NOMO-1 treated with dmso at 0.1 percent for 144 hours (cell line): ENCODE measurements at regions not wholly inside any gene's neighbourhood (a gene's known extent, or its start where the extent isn't known, plus 50 kb on each side); places are given as distances from the start of the nearest gene placed in this dataset.
"Not testable (repeated sequence)": the region's sequence is repeated elsewhere in the genome, so short reads cannot be mapped to it uniquely, and the experiment has no call there.

Experiments used
- DNase-seq: peaks from one replicate; lab custom pipeline; 2025; ENCODE audit not compliant: unreplicated experiment; lab: John Stamatoyannopoulos, UW

DNA sequence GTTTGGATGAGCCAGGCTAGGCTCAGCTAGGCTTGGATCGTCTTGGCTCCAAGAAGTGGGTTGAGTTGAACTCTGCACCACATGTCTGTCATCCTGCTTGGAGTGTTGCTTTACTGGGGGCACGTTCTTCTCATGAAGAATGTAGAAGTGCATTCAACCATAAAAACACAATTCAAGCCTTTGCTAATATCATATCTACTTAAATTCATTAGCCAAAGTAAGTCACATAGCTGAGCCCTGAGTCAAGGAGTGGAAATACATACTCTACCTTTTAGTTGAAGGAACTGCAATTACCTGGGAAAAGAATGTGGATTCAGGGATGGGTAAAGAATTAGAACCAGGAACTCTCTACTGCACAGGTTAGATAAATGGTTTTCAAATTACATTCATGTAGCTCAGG lies 360.4 kb upstream of the KCNH7 start:
- DNase-seq = no peak

GRCh38 chr2:163198007-163198406 lies 359.4 kb upstream of the KCNH7 start:
- no peak for DNase-seq

DNA sequence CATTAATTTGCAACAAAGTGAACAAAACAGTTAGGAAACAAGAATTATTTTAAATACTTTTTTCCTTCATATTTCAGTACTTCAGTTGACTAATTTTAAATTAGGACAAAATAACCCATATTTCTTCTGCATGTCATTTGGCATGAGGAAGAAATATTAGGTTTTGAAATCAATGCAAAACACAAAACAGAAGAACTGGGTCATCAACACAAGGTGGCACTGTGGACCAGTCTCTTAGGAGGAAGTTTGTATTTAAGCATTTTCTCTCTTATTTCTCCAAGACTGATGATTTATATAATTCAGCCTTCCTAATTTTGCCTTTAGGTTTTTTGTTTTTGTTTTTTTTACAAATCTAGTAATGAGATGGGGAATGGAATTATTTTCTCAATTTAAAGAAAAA lies 352.8 kb upstream of the KCNH7 start:
- DNase-seq = no peak

DNA sequence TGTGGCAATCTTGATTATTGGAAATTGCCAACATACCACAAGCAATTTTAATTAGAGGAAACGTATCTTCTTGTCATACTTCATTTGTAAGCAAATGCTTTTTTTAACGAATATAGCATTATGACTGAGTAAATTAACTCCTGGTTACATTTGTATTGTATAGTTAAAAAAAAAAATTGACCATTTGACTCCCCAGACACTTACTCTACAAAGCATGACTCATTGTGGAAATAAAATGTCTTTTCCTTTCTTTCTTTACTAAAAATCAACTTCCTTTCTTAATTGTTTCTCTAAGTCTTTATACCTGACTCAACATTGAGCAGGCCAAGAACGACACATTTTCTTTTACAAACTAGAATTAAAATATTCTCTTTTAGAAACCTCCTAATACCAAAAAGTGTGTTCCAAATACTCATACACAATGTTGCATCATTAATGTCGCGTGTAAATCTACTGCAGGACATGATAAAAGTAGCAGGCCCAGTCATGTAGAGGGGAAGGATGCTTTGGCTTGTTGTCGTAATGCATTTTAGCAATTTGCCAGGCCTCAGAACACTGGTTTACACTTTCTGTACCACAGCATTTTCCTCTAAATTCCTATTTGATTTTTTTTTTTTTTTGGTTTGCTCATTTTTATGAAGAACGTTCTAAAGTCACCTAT lies 349.6 kb upstream of the KCNH7 start:
- DNase-seq = no peak

- no peak for DNase-seq
Observed at GRCh38 chr2:163187119-163187518, 348.6 kb upstream of the KCNH7 start.

GRCh38 chr2:163185160-163185559 lies 346.6 kb upstream of the KCNH7 start:
- DNase-seq = no peak

DNA sequence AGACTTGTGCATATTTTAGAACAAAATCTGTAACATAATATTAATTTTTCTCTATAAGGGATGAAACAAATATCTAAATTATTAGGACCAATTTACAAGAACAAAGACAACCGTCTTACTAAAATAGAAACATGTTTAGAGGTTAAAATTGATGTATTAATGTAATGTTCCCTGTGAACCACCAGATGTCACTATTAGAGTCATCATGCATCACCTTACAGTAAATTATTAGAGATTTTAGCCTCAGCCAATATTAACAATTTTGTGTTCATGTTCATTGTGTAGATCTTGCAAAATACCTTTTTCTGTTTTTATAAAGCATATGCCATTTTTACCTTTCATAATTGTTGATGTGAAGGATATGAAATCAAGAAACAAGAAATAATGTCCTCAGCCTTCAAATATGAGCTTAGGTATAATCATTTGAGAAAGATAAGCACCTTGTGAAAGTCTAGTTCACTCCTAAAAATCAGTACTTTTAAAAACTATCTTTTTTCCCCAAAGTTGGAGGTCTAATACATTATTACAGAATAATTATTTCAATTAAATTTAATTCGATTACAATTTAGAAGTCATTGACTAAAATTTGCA lies 344.3 kb upstream of the KCNH7 start:
- DNase-seq = no peak

GRCh38 chr2:163177592-163177991 lies 339.0 kb upstream of the KCNH7 start:
- no peak for DNase-seq

GRCh38 chr2:163175294-163175693 lies 336.7 kb upstream of the KCNH7 start:
- DNase-seq = no peak

- DNase-seq = no peak
Observed at GRCh38 chr2:163173591-163173990, 335.0 kb upstream of the KCNH7 start.

GRCh38 chr2:163171786-163172530 lies 333.4 kb upstream of the KCNH7 start:
- DNase-seq = no peak

DNA sequence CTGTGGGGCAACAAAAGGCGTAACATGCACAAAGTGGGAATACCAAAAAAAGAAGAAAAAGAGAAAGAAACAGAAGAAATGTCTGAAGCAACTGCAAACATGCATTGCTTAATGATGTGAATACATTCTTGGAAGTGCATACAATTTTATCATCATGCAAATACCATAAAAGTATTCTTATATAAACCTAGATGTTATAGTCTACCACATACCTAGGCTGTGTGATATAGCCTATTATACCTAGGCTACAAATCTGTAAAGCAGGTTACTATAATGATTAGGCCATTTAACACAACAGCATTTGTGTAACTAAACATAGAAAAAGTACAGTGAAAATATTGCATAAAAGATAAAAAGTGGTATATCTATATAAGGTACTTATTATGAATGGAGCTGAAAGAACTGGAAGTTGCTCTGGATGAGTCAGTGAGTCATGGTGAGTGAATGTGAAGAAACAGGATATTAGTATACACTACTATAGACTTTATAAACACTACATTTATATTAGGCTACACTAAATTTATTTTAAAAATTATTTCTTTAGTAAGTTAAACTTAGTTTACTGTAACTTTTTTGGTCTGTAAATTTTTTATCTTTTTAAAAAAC lies 319.4 kb upstream of the KCNH7 start:
- no peak for DNase-seq

DNA sequence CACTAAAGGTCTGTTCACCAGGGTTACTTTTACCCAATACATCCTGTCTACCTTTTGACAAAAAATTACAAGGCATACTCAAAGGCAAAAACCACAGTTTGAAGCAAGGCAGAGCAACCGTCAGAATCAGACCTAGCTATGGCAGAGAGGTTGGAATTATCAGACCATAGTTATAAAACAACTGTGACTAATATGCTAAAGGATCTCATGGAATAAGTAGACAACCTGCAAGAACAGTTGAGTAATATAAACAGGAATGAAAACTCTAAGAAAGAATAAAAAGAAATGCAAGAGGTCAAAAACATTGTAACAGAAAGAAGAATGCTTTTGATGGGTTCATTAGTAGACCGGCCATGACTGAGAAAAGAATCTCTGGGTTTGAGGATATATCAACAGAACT lies 318.8 kb upstream of the KCNH7 start:
- DNase-seq = no peak

DNA sequence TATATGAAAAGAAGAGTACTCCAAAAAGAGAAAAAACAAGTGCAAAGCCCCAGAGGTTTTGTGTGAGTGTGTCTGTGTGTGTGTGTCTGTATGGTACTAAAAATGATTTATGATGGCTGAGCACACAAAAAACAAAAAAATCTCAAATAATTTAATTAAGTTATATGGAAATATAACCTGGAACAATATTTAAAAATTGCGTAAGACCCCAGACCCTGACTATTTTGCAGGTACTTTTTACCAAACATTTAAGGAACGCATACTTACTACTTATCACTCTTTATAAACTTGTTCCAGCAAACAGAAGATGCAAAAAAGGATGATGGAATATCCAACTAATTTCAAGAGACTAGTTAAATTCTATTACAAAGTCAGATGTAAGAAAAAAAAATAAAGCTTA lies 317.4 kb upstream of the KCNH7 start:
- DNase-seq = no peak

- no peak for DNase-seq
Observed at GRCh38 chr2:163155279-163155883, 316.8 kb upstream of the KCNH7 start.

- no peak for DNase-seq
Observed at GRCh38 chr2:163142618-163143017, 304.1 kb upstream of the KCNH7 start.

DNA sequence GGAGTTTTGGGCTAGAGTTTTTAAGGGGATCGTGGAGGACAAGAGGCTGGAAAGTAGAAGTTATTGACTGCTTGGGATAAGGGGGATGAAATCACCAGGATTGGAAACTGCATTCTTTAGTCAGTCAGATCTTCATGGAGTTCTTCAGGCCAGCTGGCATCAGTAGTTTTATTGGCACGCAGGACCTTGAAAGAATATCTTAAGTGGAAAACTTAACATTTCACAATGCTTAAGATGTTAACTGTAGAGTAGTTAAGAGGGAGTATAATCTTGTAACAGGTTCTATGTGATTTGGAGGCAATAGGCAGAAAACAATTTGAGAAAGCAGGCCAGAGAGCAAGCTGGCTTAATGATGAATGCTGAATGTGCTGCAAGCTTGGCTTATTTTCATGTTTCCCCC lies 300.4 kb upstream of the KCNH7 start:
- no peak for DNase-seq

GRCh38 chr2:163135256-163135655 lies 296.7 kb upstream of the KCNH7 start:
- DNase-seq = no peak

GRCh38 chr2:163133602-163134001 lies 295.0 kb upstream of the KCNH7 start:
- DNase-seq = no peak

DNA sequence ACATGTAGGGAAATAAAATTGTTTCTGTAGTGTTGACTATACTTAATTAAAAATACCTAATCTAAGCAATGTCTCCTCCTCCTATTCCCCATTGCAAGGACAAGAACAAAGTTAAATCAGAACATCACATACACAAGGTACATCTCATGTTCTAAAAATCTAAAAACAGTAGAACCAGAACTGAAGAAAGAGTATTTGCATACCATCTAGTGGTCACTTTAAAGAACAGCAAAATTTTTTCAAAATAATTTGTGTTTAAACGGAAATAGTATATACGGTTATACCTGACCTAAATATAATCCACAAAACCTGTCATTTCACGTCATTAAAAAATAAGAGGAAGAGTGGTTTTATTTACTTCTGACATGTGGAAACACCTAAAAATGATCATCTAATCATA lies 294.3 kb upstream of the KCNH7 start:
- DNase-seq = peak; percentile 11

DNA sequence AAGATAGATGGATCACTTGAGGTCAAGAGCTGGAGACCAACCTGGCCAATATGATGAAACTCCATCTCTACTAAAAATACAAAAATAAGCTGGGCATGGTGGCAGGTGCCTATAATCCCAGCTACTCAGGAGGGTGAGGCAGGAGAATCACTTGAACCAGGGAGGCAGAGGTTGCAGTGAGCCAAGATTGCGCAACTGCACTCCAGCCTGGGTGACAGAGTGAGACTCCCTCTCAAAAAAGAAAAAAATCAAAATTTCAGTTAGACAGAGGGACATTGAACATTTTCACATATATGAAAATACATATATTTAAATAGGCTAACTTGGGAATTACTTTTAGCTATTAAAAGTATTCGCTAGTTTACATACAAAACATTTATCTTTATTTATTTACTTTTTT lies 293.6 kb upstream of the KCNH7 start:
- not testable (repeated sequence) for DNase-seq

DNA sequence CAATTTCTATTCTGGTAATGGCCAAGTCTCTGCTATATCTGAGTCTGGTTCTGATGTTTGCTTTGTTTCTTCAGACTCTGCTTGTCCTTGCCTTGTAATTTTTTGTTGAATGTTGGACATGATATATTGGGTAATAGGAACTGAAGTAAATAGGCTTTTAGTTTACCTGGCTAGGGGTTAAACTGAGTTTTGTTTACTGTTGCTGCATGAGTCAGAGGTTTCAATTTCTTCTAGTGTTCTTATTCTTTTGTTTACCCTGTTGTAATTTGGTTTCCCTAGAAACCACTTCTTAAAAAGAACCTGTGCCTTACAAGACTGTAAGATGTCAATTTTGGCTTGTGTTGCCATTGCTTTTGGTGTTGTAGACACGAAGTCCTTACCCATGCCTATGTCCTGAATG lies 285.0 kb upstream of the KCNH7 start:
- no peak for DNase-seq
